ENCODE measurements at regions not wholly inside any gene's neighbourhood (a gene's known extent, or its start where the extent isn't known, plus 50 kb on each side); places are given as distances from the start of the nearest gene placed in this dataset.

GRCh38 chr2:166775176-166775575 lies 113.1 kb upstream of the XIRP2 start:
- CTCF ChIA-PET: no interaction called here
- H3K27me3 ChIP-seq (ENCODE audit: insufficient read depth, low read length): no peaks in the 10 kb centered on the region

More at GRCh38 chr2:166775176-166775575, 113.1 kb upstream of the XIRP2 start:
- no peak overlapping the region for H3K4me3 ChIP-seq (replicated peaks in 1 of 2; ENCODE audit: low read depth in 1 of 2, low read length in 2 of 2)
- H3K36me3 ChIP-seq (ENCODE audit: control insufficient read depth in 1 of 2, insufficient read depth in 2 of 2, low read length in 2 of 2): no peaks in the 10 kb centered on the region
- RAD21 ChIA-PET (ENCODE audit: low non-redundant PET in 1 of 2, low total read pairs in 2 of 2, uncharacterized antibody in 2 of 2, unreplicated experiment in 2 of 2): no interaction called here
- no peak overlapping the region for H3K27ac ChIP-seq (ENCODE audit: low read depth, low read length)
- H3K9ac ChIP-seq (ENCODE audit: low read length): no peak overlapping the region
- ATAC-seq (no peak), DNase-seq (ENCODE audit: low read depth, low spot score) (no peak)
- POLR2A ChIA-PET: no interaction called here
- H3K79me2 ChIP-seq (ENCODE audit: insufficient read depth, low read length): no peaks in the 10 kb centered on the region
- no peak overlapping the region for H2AFZ ChIP-seq (ENCODE audit: low read depth, low read length, poor library complexity, severe bottlenecking)
- intact Hi-C loops (cut with micrococcal nuclease): no loop called here
- peaks cover 4 to 7% of the 10 kb centered on the region in 2 experiments; a peak in 1 of 4 replicates for H3K9me3 ChIP-seq (ENCODE audit: control insufficient read depth in 1 of 2, insufficient read depth in 1 of 2, low read depth in 1 of 2, low read length in 2 of 2)
- no peak overlapping the region for H3K4me2 ChIP-seq (ENCODE audit: low read length)
- H4K20me1 ChIP-seq (ENCODE audit: insufficient read depth): no peaks in the 10 kb centered on the region
- TF ChIP-seq YY1 (IDR thresholded peaks at IDR 0.05; ENCODE audit: extremely low read depth, insufficient replicate concordance, low read depth, low read length) (no peak), POLR2AphosphoS5 (IDR thresholded peaks at IDR 0.05; ENCODE audit: low read depth, low read length) (no peak), CEBPB (IDR thresholded peaks at IDR 0.05; ENCODE audit: low read depth) (no peak), EGR1 (IDR thresholded peaks at IDR 0.05; ENCODE audit: low read depth) (no peak), REST (IDR thresholded peaks at IDR 0.05; ENCODE audit: low read depth) (no peak), CBX3 (IDR thresholded peaks at IDR 0.05; ENCODE audit: low read depth) (no peak), ZFX (IDR thresholded peaks at IDR 0.05) (no peak), SP1 (IDR thresholded peaks at IDR 0.05; ENCODE audit: low read depth) (no peak), RAD21 (IDR thresholded peaks at IDR 0.05; ENCODE audit: low read depth) (no peak), EZH2phosphoT487 (IDR thresholded peaks at IDR 0.05; ENCODE audit: borderline replicate concordance) (no peak), EZH2 (IDR thresholded peaks at IDR 0.05) (no peak), ZNF274 (IDR thresholded peaks at IDR 0.05; ENCODE audit: low read depth, low read length) (no peak), MAX (IDR thresholded peaks at IDR 0.05) (no peak)
- H3K9me2 ChIP-seq (ENCODE audit: insufficient read depth): no peaks in the 10 kb centered on the region
- H3K4me1 ChIP-seq (ENCODE audit: control insufficient read depth in 1 of 2, insufficient read depth in 2 of 2, low read length in 2 of 2): no peaks in the 10 kb centered on the region
- no TSS peak for BruUV-seq (replicated peaks)
